ENCODE measurements at regions not wholly inside any gene's neighbourhood (a gene's known extent, or its start where the extent isn't known, plus 50 kb on each side); places are given as distances from the start of the nearest gene placed in this dataset.

DNA sequence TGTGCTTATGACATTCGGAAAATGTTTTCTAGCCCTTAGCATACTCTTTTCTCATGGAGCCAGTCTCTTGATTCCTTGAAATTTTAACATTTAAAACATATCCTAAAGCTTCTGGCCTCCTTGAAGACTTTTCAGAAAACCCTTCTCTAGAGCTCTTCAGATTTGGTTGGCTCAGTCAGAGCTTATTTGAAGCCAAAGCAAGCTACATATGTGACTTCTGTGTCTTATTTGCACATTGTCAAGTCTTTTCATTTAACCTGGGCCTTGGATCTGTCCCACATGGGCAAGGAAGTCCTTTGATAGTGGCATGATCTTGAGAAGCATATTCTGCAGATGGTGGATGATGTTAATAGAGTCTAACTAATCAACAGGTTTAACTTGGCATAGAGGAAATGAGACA lies 116.5 kb downstream of the LACC1 start:
- peaks cover 13% of the 10 kb centered on the region for H3K9me3 ChIP-seq (replicated peaks; ENCODE audit: control insufficient read depth, low read depth, low read length)
- H3K4me3 ChIP-seq (ENCODE audit: low read length) = no peak overlapping the region
- no peaks in the 10 kb centered on the region for H3K36me3 ChIP-seq (ENCODE audit: control insufficient read depth, insufficient read depth, low read length)
- DNase-seq = no peak
- no peak overlapping the region for H3K27ac ChIP-seq (ENCODE audit: low read length)
- H3K27me3 ChIP-seq (ENCODE audit: control insufficient read depth, insufficient read depth, low read length) = no peaks in the 10 kb centered on the region
- H3K4me1 ChIP-seq (ENCODE audit: control insufficient read depth, insufficient read depth, low read length) = no peaks in the 10 kb centered on the region
- 92% methylated on average over 1 of the region's 1 CpG for WGBS (ENCODE audit: insufficient coverage)

DNA sequence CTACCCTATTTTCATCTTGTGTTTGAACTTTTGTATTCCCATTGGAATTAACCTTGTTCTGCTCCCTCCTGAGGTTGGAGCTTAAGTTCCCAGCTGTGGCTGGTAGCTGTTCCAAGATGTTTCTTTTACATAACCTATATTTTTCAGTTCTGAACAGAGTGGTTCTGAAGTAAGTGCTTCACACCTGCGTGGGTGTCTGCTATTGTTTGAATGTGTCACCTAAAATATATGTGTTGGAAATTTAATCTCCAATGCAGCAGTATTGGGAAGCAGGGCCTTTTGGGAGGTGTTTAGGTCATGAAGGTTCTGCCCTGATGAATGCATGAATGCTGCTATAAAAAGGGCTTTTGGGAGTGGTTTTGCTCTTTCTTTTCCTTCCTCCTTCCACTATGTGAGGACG lies 123.8 kb downstream of the LACC1 start:
- Histone ChIP-seq H3K27ac (ENCODE audit: low read length) (no peak overlapping the region), H3K27me3 (ENCODE audit: control insufficient read depth, insufficient read depth, low read length) (no peaks in the 10 kb centered on the region), H3K9me3 (replicated peaks; ENCODE audit: control insufficient read depth, low read depth, low read length) (no peaks in the 10 kb centered on the region), H3K36me3 (ENCODE audit: control insufficient read depth, insufficient read depth, low read length) (no peaks in the 10 kb centered on the region), H3K4me1 (ENCODE audit: control insufficient read depth, insufficient read depth, low read length) (no peaks in the 10 kb centered on the region), H3K4me3 (ENCODE audit: low read length) (no peak overlapping the region)
- WGBS (ENCODE audit: insufficient coverage) = 50% methylated on average over 1 of the region's 2 CpGs
- no peak for DNase-seq

DNA sequence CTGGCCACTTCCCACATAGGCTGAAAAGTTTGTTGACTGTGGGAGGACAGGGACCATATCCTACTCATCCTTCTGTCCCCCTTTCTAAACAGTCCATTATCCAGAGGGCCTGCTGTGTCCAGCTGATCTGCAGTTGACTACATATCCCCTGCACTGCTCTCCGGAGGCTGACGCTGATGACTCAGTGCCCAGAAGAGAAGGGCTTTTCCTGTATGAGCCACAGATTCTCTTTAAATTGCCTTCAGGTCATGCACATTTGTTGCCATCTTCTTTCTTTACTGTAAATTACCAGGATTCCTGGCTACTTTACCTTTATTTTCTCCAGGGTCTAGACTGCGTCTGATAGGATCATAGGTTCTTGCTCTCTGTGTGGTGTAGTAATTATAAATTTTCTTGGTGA lies 125.2 kb downstream of the LACC1 start:
- H3K9me3 ChIP-seq (replicated peaks; ENCODE audit: control insufficient read depth, low read depth, low read length) = no peaks in the 10 kb centered on the region
- 78% methylated on average over 2 of the region's 3 CpGs for WGBS (ENCODE audit: insufficient coverage)
- no peak for DNase-seq

DNA sequence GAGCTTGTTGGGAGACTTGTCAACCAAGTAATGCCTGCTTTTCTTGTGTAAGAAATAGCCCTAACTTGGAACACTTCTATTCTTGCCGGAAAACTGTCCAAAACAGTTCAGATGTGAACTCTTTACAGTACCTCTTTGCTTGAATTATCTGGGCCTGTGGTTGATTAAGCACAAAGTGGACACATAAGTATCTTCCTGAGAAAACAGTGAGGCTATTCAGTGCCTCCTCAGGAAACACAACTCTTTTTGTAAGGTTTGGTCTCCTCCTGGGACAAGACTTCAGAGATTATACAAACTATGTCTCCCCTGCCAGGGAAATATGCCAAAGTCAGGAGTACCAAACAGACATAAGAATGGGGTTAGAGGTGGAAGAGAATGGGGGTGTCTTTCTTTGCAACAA lies 127.7 kb downstream of the LACC1 start:
- no CpG with 5 or more reads among the region's 1 CpG for WGBS (ENCODE audit: insufficient coverage)
- H3K4me1 ChIP-seq (ENCODE audit: control insufficient read depth, insufficient read depth, low read length) = no peaks in the 10 kb centered on the region
- H3K27me3 ChIP-seq (ENCODE audit: control insufficient read depth, insufficient read depth, low read length) = no peaks in the 10 kb centered on the region
- no peak overlapping the region for H3K4me3 ChIP-seq (ENCODE audit: low read length)
- no peak for DNase-seq
- no peak overlapping the region for H3K27ac ChIP-seq (ENCODE audit: low read length)
- H3K36me3 ChIP-seq (ENCODE audit: control insufficient read depth, insufficient read depth, low read length) = no peaks in the 10 kb centered on the region
- H3K9me3 ChIP-seq (replicated peaks; ENCODE audit: control insufficient read depth, low read depth, low read length) = no peaks in the 10 kb centered on the region

More for the DNA sequence above, 125.2 kb downstream of the LACC1 start:
- H3K4me1 ChIP-seq (ENCODE audit: control insufficient read depth, insufficient read depth, low read length) = no peaks in the 10 kb centered on the region
- H3K27ac ChIP-seq (ENCODE audit: low read length) = no peak overlapping the region
- H3K36me3 ChIP-seq (ENCODE audit: control insufficient read depth, insufficient read depth, low read length) = no peaks in the 10 kb centered on the region
- H3K27me3 ChIP-seq (ENCODE audit: control insufficient read depth, insufficient read depth, low read length) = no peaks in the 10 kb centered on the region
- no peak overlapping the region for H3K4me3 ChIP-seq (ENCODE audit: low read length)

DNA sequence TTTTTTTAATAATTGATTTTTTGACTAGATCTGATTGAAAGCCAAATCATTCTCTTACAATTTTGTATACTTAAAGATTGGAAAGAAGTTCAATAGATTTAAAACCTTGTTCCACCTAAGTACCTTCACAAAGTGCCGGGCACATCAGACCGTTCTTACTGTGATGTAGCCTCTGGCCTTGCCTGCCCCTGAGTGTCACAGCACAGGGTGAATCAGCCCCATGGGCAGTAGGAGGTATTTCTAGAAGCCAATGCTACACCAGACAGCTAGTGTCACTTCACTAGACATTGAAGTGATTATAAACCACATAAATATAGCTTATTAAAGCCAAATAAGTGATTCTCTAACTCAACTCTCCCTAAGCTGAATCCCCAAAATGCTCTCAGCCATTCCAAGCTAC lies 131.3 kb downstream of the LACC1 start:
- Histone ChIP-seq H3K27me3 (ENCODE audit: control insufficient read depth, insufficient read depth, low read length) (no peaks in the 10 kb centered on the region), H3K4me1 (ENCODE audit: control insufficient read depth, insufficient read depth, low read length) (peaks cover 2% of the 10 kb centered on the region), H3K27ac (ENCODE audit: low read length) (no peak overlapping the region), H3K4me3 (ENCODE audit: low read length) (no peak overlapping the region), H3K36me3 (ENCODE audit: control insufficient read depth, insufficient read depth, low read length) (no peaks in the 10 kb centered on the region), H3K9me3 (replicated peaks; ENCODE audit: control insufficient read depth, low read depth, low read length) (no peaks in the 10 kb centered on the region)
- WGBS (ENCODE audit: insufficient coverage) = 100% methylated on average over 2 of the region's 2 CpGs
- DNase-seq = no peak

DNA sequence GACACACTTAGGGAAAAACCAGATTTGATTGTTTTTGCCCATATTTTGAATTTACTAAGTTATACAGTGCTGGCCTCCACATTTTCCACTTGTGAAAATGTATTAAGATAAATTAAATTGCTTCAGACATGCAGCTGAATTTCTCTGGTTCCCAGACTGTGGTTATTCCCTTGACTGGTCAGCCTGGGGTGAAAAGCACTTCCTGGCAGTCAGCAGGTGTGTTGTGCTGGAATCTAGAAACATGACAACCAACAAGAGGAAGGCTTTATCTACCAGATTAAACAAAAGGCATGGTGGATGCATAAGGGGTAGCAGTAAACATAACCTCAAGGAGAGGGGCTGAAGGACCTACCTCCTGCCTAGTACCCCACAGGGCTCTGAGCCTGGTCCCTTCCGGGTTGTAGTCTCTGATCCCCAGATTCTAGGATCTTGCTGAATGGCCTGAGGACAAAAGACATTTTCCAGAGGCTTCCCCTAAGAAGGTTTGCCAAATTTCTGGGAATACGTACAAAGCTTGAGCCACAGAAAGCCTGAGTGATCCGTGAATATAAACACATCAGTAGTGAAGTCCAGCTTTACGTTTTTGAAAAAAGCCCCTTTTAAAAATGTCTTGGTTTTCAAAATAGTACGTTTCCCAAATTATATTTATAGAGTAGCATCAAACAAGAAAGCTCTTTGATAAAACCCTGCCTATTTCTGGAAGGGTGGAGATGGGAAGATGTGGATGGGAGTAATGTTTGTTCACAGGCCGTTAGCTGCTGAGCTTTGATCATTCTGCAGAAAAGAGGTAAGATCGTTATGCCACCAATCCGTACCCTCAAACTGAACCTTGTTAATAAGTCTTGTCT lies 133.4 kb downstream of the LACC1 start:
- H3K36me3 ChIP-seq (ENCODE audit: control insufficient read depth, insufficient read depth, low read length) = no peaks in the 10 kb centered on the region
- no peak for DNase-seq
- peaks cover 2% of the 10 kb centered on the region for H3K4me1 ChIP-seq (ENCODE audit: control insufficient read depth, insufficient read depth, low read length)
- WGBS (ENCODE audit: insufficient coverage) = 75% methylated on average over 1 of the region's 8 CpGs
- H3K4me3 ChIP-seq (ENCODE audit: low read length) = no peak overlapping the region
- no peaks in the 10 kb centered on the region for H3K27me3 ChIP-seq (ENCODE audit: control insufficient read depth, insufficient read depth, low read length)
- H3K9me3 ChIP-seq (replicated peaks; ENCODE audit: control insufficient read depth, low read depth, low read length) = no peaks in the 10 kb centered on the region
- H3K27ac ChIP-seq (ENCODE audit: low read length) = no peak overlapping the region

DNA sequence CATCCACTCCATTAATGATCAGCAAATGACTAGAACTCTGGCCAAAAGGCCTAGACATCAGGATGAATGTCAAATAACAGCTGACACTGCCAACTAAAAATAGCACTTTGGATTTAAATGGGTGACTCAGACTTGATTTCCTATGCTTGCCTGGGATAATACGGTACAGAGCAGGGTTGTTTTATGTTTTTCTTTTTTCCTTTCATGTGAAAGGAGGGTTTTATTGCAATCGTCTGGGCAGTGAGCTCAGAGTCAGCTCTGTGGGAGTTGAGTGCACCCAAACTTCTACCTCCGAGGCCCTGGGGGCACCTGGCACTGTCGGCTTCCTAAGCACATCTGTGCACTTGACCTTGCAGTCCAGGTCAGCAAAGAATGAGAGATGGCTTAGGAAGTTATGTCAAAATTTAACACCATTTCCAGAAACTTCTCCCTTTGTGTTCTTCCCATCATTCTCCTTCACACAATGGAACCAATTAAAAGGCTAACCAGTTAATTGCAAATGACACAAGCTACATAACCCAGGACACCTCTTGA lies 134.1 kb downstream of the LACC1 start:
- Histone ChIP-seq H3K4me3 (ENCODE audit: low read length) (no peak overlapping the region), H3K27me3 (ENCODE audit: control insufficient read depth, insufficient read depth, low read length) (no peaks in the 10 kb centered on the region), H3K27ac (ENCODE audit: low read length) (no peak overlapping the region), H3K36me3 (ENCODE audit: control insufficient read depth, insufficient read depth, low read length) (no peaks in the 10 kb centered on the region), H3K9me3 (replicated peaks; ENCODE audit: control insufficient read depth, low read depth, low read length) (no peaks in the 10 kb centered on the region), H3K4me1 (ENCODE audit: control insufficient read depth, insufficient read depth, low read length) (peaks cover 2% of the 10 kb centered on the region)
- WGBS (ENCODE audit: insufficient coverage) = 27% methylated on average over 3 of the region's 4 CpGs
- DNase-seq = peak; percentile 33

DNA sequence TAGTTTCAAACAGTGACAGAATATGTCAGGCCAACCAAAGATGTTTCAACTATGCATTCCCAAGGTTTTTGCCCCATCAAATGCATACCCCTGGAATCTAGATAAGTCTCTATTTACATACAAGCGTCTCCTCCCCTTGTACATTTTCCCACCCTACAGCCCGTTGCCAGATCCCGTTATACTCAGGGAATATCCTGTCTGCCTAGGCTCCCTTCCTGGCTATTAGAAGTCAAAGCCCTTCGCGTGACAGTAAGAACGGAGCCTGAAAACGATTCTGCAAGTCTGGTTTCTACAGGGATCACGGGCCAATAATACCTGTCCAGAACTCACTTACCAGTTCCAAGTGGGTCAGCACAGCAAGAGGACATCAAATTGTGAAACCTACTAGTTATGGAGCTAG lies 134.8 kb downstream of the LACC1 start:
- no peak for DNase-seq
- Histone ChIP-seq H3K9me3 (replicated peaks; ENCODE audit: control insufficient read depth, low read depth, low read length) (no peaks in the 10 kb centered on the region), H3K27me3 (ENCODE audit: control insufficient read depth, insufficient read depth, low read length) (no peaks in the 10 kb centered on the region), H3K4me3 (ENCODE audit: low read length) (no peak overlapping the region), H3K27ac (ENCODE audit: low read length) (no peak overlapping the region), H3K4me1 (ENCODE audit: control insufficient read depth, insufficient read depth, low read length) (peaks cover 2% of the 10 kb centered on the region), H3K36me3 (ENCODE audit: control insufficient read depth, insufficient read depth, low read length) (no peaks in the 10 kb centered on the region)
- WGBS (ENCODE audit: insufficient coverage) = 72% methylated on average over 8 of the region's 8 CpGs

DNA sequence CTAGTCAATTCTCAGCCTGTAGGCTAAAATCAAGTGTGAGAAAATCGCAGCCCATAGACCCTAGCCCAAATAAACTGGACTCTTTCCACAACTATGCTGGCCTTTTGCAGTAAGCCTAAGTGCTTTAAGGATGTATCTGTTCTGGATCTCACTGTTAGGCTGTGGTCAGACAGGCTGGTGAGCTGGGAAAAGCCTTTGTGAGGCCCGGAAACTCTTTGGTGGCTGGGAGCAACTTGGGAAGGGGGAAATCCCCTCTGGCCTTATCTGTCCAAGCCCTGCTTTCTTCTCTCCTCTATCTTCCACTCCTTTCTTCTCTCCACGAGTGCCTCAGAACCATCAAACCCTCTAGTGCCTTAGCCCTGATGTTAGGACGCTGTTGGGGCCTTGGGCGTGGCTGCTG lies 135.4 kb downstream of the LACC1 start:
- no peak for DNase-seq
- no peak overlapping the region for H3K4me3 ChIP-seq (ENCODE audit: low read length)
- H3K9me3 ChIP-seq (replicated peaks; ENCODE audit: control insufficient read depth, low read depth, low read length) = no peaks in the 10 kb centered on the region
- no peaks in the 10 kb centered on the region for H3K27me3 ChIP-seq (ENCODE audit: control insufficient read depth, insufficient read depth, low read length)
- H3K36me3 ChIP-seq (ENCODE audit: control insufficient read depth, insufficient read depth, low read length) = no peaks in the 10 kb centered on the region
- WGBS (ENCODE audit: insufficient coverage) = 83% methylated on average over 3 of the region's 5 CpGs
- H3K27ac ChIP-seq (ENCODE audit: low read length) = no peak overlapping the region
- H3K4me1 ChIP-seq (ENCODE audit: control insufficient read depth, insufficient read depth, low read length) = peaks cover 2% of the 10 kb centered on the region

DNA sequence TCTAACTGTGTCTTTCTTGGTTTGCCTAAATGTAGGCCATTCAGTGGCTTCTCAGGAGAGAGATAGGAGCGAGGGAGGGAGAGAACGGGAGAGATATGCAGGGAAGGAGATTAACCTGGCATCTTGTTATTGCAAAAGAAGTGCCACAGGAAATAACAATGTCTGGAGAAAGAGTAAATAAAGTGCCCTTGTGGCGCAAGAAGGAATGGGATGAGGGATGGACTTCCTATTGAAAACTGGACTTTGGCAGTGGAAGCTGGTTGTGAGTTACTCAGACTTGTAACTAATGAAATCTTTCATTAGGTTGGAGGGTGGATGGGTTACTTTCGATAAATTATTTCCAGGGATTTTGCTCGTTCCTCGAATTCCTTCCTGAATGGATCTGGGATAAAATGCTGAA lies 136.1 kb downstream of the LACC1 start:
- DNase-seq = no peak
- Histone ChIP-seq H3K4me3 (ENCODE audit: low read length) (no peak overlapping the region), H3K27me3 (ENCODE audit: control insufficient read depth, insufficient read depth, low read length) (no peaks in the 10 kb centered on the region), H3K9me3 (replicated peaks; ENCODE audit: control insufficient read depth, low read depth, low read length) (no peaks in the 10 kb centered on the region), H3K27ac (ENCODE audit: low read length) (no peak overlapping the region), H3K4me1 (ENCODE audit: control insufficient read depth, insufficient read depth, low read length) (peaks cover 2% of the 10 kb centered on the region), H3K36me3 (ENCODE audit: control insufficient read depth, insufficient read depth, low read length) (no peaks in the 10 kb centered on the region)
- WGBS (ENCODE audit: insufficient coverage) = 97% methylated on average over 6 of the region's 6 CpGs
